ENCODE measurements at regions not wholly inside any gene's neighbourhood (a gene's known extent, or its start where the extent isn't known, plus 50 kb on each side); places are given as distances from the start of the nearest gene placed in this dataset.

- no peak overlapping the region for H3K9ac ChIP-seq (ENCODE audit: low read depth in 1 of 2, low read length in 2 of 2)
- WGBS: 91% methylated on average over 4 of the region's 4 CpGs
- no peaks in the 10 kb centered on the region for H3K4me1 ChIP-seq (ENCODE audit: control insufficient read depth in 4 of 4, insufficient read depth in 4 of 4, low read length in 3 of 4)
- H3K4me3 ChIP-seq (ENCODE audit: low read depth in 1 of 3, low read length in 3 of 3): no peak overlapping the region
- no peak for DNase-seq (ENCODE audit: low spot score)
- TF ChIP-seq REST (IDR thresholded peaks at IDR 0.05): no peak
- TF ChIP-seq HNF4A (conservative IDR thresholded peaks at IDR 0.05): no peak
- TF ChIP-seq FOXA1 (IDR thresholded peaks at IDR 0.05): no peak
- no peak for TF ChIP-seq EGR1 (IDR thresholded peaks at IDR 0.05; ENCODE audit: low read depth in 2 of 2)
- no peak for TF ChIP-seq ATF3 (IDR thresholded peaks at IDR 0.05)
- no peak for TF ChIP-seq GABPA (IDR thresholded peaks at IDR 0.05 in 1 of 2, conservative IDR thresholded peaks at IDR 0.05 in 1 of 2)
- TF ChIP-seq HNF4G (IDR thresholded peaks at IDR 0.05): no peak
- TF ChIP-seq MAX (IDR thresholded peaks at IDR 0.05): no peak
- TF ChIP-seq CTCF (IDR thresholded peaks at IDR 0.05; ENCODE audit: low read depth, low read length, missing input control): no peak
- TF ChIP-seq YY1 (IDR thresholded peaks at IDR 0.05): no peak
- no peak for TF ChIP-seq RAD21 (IDR thresholded peaks at IDR 0.05)
- no peak for TF ChIP-seq NR2F2 (IDR thresholded peaks at IDR 0.05)
- no peak for TF ChIP-seq JUND (IDR thresholded peaks at IDR 0.05)
- TF ChIP-seq SP1 (IDR thresholded peaks at IDR 0.05): no peak
- no peak for TF ChIP-seq RXRA (IDR thresholded peaks at IDR 0.05)
- no peaks in the 10 kb centered on the region for H3K36me3 ChIP-seq (ENCODE audit: control insufficient read depth in 4 of 4, insufficient read depth in 3 of 4, low read depth in 1 of 4, low read length in 3 of 4)
- H3K9me3 ChIP-seq (ENCODE audit: control insufficient read depth in 4 of 4, low read length in 3 of 4): no peaks in the 10 kb centered on the region
- H3K27ac ChIP-seq (ENCODE audit: low read depth in 1 of 2, low read length in 2 of 2): no peak overlapping the region
- H3K27me3 ChIP-seq (ENCODE audit: control insufficient read depth in 4 of 4, insufficient read depth in 4 of 4, low read length in 3 of 4): peaks cover 0 to 2% (median 0%) of the 10 kb centered on the region in 4 donors
Measured at GRCh38 chr10:14409247-14409646, 78.5 kb upstream of the FRMD4A start.

- WGBS: 82% methylated on average over 2 of the region's 2 CpGs
- Histone ChIP-seq H3K4me3 (ENCODE audit: low read depth in 1 of 3, low read length in 3 of 3) (no peak overlapping the region), H3K27ac (ENCODE audit: low read depth in 1 of 2, low read length in 2 of 2) (no peak overlapping the region), H3K9ac (ENCODE audit: low read depth in 1 of 2, low read length in 2 of 2) (no peak overlapping the region), H3K27me3 (ENCODE audit: control insufficient read depth in 4 of 4, insufficient read depth in 4 of 4, low read length in 3 of 4) (peaks cover 0 to 2% (median 0%) of the 10 kb centered on the region in 4 donors), H3K9me3 (ENCODE audit: control insufficient read depth in 4 of 4, low read length in 3 of 4) (no peaks in the 10 kb centered on the region), H3K4me1 (ENCODE audit: control insufficient read depth in 4 of 4, insufficient read depth in 4 of 4, low read length in 3 of 4) (no peaks in the 10 kb centered on the region), H3K36me3 (ENCODE audit: control insufficient read depth in 4 of 4, insufficient read depth in 3 of 4, low read depth in 1 of 4, low read length in 3 of 4) (no peaks in the 10 kb centered on the region)
- DNase-seq (ENCODE audit: low spot score): no peak
- TF ChIP-seq JUND (IDR thresholded peaks at IDR 0.05) (no peak), CTCF (IDR thresholded peaks at IDR 0.05; ENCODE audit: low read depth, low read length, missing input control) (no peak), FOXA2 (IDR thresholded peaks at IDR 0.05) (no peak), TAF1 (conservative IDR thresholded peaks at IDR 0.05) (no peak), REST (IDR thresholded peaks at IDR 0.05) (no peak), SP1 (IDR thresholded peaks at IDR 0.05) (no peak), ZBTB33 (IDR thresholded peaks at IDR 0.05) (no peak), HNF4A (conservative IDR thresholded peaks at IDR 0.05) (no peak), NR2F2 (IDR thresholded peaks at IDR 0.05) (no peak), YY1 (IDR thresholded peaks at IDR 0.05) (no peak), EGR1 (IDR thresholded peaks at IDR 0.05; ENCODE audit: low read depth in 2 of 2) (no peak), RAD21 (IDR thresholded peaks at IDR 0.05) (no peak), RXRA (IDR thresholded peaks at IDR 0.05) (no peak)
Measured at GRCh38 chr10:14408139-14408538, 77.4 kb upstream of the FRMD4A start.
